Liver (tissue), 3 donors: ENCODE measurements at regions not wholly inside any gene's neighbourhood (a gene's known extent, or its start where the extent isn't known, plus 50 kb on each side); places are given as distances from the start of the nearest gene placed in this dataset.

Source experiments
- GABPA ChIP-seq, 2 donors: IDR thresholded peaks in 1 of 2; conservative IDR thresholded peaks in 1 of 2; 2 replicates each; pipeline ENCODE4 v1.6.1; 2016; ENCODE audit warnings: antibody characterized with exemption in 2 of 2, mild to moderate bottlenecking in 1 of 2, moderate library complexity in 1 of 2
- RAD21 ChIP-seq, 2 donors: IDR thresholded peaks; 2 replicates each; pipeline ENCODE4 v1.6.1; 2016; ENCODE audit warnings: antibody characterized with exemption in 2 of 2, mild to moderate bottlenecking in 2 of 2
- TAF1 ChIP-seq: conservative IDR thresholded peaks from 2 replicates; pipeline ENCODE4 v1.6.1; 2016; ENCODE audit warnings: antibody characterized with exemption, mild to moderate bottlenecking
- YY1 ChIP-seq: IDR thresholded peaks from 2 replicates; pipeline ENCODE4 v1.6.1; 2016; ENCODE audit warnings: antibody characterized with exemption, mild to moderate bottlenecking
- TF ChIP-seq, protein P1 (sequence below): fragments of 150-350 bp; IDR thresholded peaks from 2 replicates; pipeline ENCODE4 v1.5.1; 2017; ENCODE audit warnings: improper control_type of control experiment, low read depth, low read length; ENCODE audit not compliant: missing input control
- TF ChIP-seq, protein P2 (sequence below): IDR thresholded peaks from 2 replicates; pipeline ENCODE4 v1.6.1; 2016; ENCODE audit warnings: antibody characterized with exemption
- TF ChIP-seq, protein P3 (sequence below): IDR thresholded peaks from 2 replicates; pipeline ENCODE4 v1.6.1; 2016; ENCODE audit warnings: antibody characterized with exemption
- TF ChIP-seq, protein P4 (sequence below): IDR thresholded peaks from 2 replicates; pipeline ENCODE4 v1.6.1; 2016; ENCODE audit warnings: antibody characterized with exemption
- donor health status: healthy.
- donor health status: healthy.

DNA sequence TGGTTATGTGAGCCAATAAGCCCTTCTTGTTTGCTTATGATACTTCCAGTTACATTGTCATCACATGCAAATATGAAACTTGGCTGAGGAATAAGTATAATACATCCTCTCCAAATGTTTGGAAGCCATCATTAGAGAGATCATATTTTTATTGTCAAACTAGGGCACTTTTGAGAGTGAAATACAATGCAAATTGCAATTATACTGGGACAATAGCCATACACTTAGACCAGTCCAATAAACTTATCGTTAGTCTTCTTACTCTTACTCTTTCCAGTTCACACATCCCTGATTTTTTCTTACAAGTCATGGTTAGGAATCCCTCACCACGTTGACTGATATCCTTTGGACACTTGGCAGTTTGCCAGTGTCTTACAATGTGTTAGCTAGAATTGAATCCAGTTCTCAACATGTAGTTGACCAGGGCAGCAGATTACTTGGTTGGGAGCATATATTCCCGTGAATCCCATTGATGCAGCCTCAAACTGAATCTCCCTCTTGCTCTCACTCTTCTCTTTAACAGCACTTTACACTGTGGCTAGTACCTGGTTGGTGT, 519.7 kb upstream of the ID4 start:
- TF ChIP-seq, protein P1, sequence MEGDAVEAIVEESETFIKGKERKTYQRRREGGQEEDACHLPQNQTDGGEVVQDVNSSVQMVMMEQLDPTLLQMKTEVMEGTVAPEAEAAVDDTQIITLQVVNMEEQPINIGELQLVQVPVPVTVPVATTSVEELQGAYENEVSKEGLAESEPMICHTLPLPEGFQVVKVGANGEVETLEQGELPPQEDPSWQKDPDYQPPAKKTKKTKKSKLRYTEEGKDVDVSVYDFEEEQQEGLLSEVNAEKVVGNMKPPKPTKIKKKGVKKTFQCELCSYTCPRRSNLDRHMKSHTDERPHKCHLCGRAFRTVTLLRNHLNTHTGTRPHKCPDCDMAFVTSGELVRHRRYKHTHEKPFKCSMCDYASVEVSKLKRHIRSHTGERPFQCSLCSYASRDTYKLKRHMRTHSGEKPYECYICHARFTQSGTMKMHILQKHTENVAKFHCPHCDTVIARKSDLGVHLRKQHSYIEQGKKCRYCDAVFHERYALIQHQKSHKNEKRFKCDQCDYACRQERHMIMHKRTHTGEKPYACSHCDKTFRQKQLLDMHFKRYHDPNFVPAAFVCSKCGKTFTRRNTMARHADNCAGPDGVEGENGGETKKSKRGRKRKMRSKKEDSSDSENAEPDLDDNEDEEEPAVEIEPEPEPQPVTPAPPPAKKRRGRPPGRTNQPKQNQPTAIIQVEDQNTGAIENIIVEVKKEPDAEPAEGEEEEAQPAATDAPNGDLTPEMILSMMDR = no peak
- TF ChIP-seq GABPA (IDR thresholded peaks at IDR 0.05 in 1 of 2, conservative IDR thresholded peaks at IDR 0.05 in 1 of 2) (no peak), YY1 (no peak), TAF1 (no peak), RAD21 (IDR thresholded peaks at IDR 0.05) (no peak)
- TF ChIP-seq, protein P2, sequence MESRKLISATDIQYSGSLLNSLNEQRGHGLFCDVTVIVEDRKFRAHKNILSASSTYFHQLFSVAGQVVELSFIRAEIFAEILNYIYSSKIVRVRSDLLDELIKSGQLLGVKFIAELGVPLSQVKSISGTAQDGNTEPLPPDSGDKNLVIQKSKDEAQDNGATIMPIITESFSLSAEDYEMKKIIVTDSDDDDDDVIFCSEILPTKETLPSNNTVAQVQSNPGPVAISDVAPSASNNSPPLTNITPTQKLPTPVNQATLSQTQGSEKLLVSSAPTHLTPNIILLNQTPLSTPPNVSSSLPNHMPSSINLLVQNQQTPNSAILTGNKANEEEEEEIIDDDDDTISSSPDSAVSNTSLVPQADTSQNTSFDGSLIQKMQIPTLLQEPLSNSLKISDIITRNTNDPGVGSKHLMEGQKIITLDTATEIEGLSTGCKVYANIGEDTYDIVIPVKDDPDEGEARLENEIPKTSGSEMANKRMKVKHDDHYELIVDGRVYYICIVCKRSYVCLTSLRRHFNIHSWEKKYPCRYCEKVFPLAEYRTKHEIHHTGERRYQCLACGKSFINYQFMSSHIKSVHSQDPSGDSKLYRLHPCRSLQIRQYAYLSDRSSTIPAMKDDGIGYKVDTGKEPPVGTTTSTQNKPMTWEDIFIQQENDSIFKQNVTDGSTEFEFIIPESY = no peak
- TF ChIP-seq, protein P3, sequence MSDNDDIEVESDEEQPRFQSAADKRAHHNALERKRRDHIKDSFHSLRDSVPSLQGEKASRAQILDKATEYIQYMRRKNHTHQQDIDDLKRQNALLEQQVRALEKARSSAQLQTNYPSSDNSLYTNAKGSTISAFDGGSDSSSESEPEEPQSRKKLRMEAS = no peak
- TF ChIP-seq, protein P4, sequence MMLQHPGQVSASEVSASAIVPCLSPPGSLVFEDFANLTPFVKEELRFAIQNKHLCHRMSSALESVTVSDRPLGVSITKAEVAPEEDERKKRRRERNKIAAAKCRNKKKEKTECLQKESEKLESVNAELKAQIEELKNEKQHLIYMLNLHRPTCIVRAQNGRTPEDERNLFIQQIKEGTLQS = no peak
